ENCODE measurements at regions not wholly inside any gene's neighbourhood (a gene's known extent, or its start where the extent isn't known, plus 50 kb on each side); places are given as distances from the start of the nearest gene placed in this dataset.

GRCh38 chr6:44062771-44063560, 64.3 kb downstream of the MRPL14 start:
- no peak for DNase-seq (ENCODE audit: low spot score)

GRCh38 chr6:44062105-44062770, 65.0 kb downstream of the MRPL14 start:
- DNase-seq (ENCODE audit: low spot score), result no peak

- peak; percentile 63 for DNase-seq (ENCODE audit: low spot score)
These were observed 65.7 kb downstream of the MRPL14 start for GRCh38 chr6:44061375-44062104.

- no peak for DNase-seq (ENCODE audit: low spot score)
These were observed 66.5 kb downstream of the MRPL14 start for GRCh38 chr6:44060612-44061374.

- peak; percentile 74 for DNase-seq (ENCODE audit: low spot score)
These were observed 67.6 kb downstream of the MRPL14 start for GRCh38 chr6:44059359-44060346.

- DNase-seq (ENCODE audit: low spot score), result peak; percentile 100
These were observed 68.5 kb downstream of the MRPL14 start for GRCh38 chr6:44058617-44059358.

- no peak for DNase-seq (ENCODE audit: low spot score)
These were observed 69.2 kb downstream of the MRPL14 start for GRCh38 chr6:44057931-44058616.

- peak; percentile 73 for DNase-seq (ENCODE audit: low spot score)
These were observed 69.9 kb downstream of the MRPL14 start for GRCh38 chr6:44057238-44057930.

GRCh38 chr6:44056392-44057237, 70.6 kb downstream of the MRPL14 start:
- DNase-seq (ENCODE audit: low spot score), result peak; percentile 88

GRCh38 chr6:44054721-44055559, 72.3 kb downstream of the MRPL14 start:
- DNase-seq (ENCODE audit: low spot score), result peak; percentile 64

- DNase-seq (ENCODE audit: low spot score), result peak; percentile 92
These were observed 73.3 kb downstream of the MRPL14 start for GRCh38 chr6:44053760-44054556.

GRCh38 chr6:44053106-44053756, 74.0 kb downstream of the MRPL14 start:
- no peak for DNase-seq (ENCODE audit: low spot score)

GRCh38 chr6:44052419-44053023, 74.7 kb downstream of the MRPL14 start:
- DNase-seq (ENCODE audit: low spot score), result peak; percentile 84

- DNase-seq (ENCODE audit: low spot score), result peak; percentile 84
These were observed 75.7 kb downstream of the MRPL14 start for GRCh38 chr6:44051515-44051914.
